ENCODE measurements at regions not wholly inside any gene's neighbourhood (a gene's known extent, or its start where the extent isn't known, plus 50 kb on each side); places are given as distances from the start of the nearest gene placed in this dataset.

- in situ Hi-C loops (cut with MboI; ENCODE audit: low pct_unique_long_range_greater_than_20kb, low sequenced_read_pairs, unreplicated experiment), result no loop called here
- DNase-seq (ENCODE audit: low spot score), result no peak
- TF ChIP-seq CTCF (IDR thresholded peaks at IDR 0.05; ENCODE audit: extremely low read depth, insufficient read depth, missing control alignments), result no peak
These were observed 766.0 kb upstream of the TBX3 start for GRCh38 chr12:115450017-115450416.

GRCh38 chr12:115449526-115449925 lies 765.6 kb upstream of the TBX3 start:
- TF ChIP-seq CTCF (IDR thresholded peaks at IDR 0.05; ENCODE audit: extremely low read depth, insufficient read depth, missing control alignments), result no peak
- in situ Hi-C loops (cut with MboI; ENCODE audit: low pct_unique_long_range_greater_than_20kb, low sequenced_read_pairs, unreplicated experiment), result no loop called here
- DNase-seq (ENCODE audit: low spot score), result no peak

- in situ Hi-C loops (cut with MboI; ENCODE audit: low pct_unique_long_range_greater_than_20kb, low sequenced_read_pairs, unreplicated experiment), result no loop called here
- no peak for TF ChIP-seq CTCF (IDR thresholded peaks at IDR 0.05; ENCODE audit: extremely low read depth, insufficient read depth, missing control alignments)
- DNase-seq (ENCODE audit: low spot score), result no peak
These were observed 760.4 kb upstream of the TBX3 start for GRCh38 chr12:115444346-115444745.

GRCh38 chr12:115443351-115443938 lies 759.5 kb upstream of the TBX3 start:
- no peak for TF ChIP-seq CTCF (IDR thresholded peaks at IDR 0.05; ENCODE audit: extremely low read depth, insufficient read depth, missing control alignments)
- DNase-seq (ENCODE audit: low spot score), result no peak
- in situ Hi-C loops (cut with MboI; ENCODE audit: low pct_unique_long_range_greater_than_20kb, low sequenced_read_pairs, unreplicated experiment), result no loop called here

- no peak for TF ChIP-seq CTCF (IDR thresholded peaks at IDR 0.05; ENCODE audit: extremely low read depth, insufficient read depth, missing control alignments)
- in situ Hi-C loops (cut with MboI; ENCODE audit: low pct_unique_long_range_greater_than_20kb, low sequenced_read_pairs, unreplicated experiment), result no loop called here
- no peak for DNase-seq (ENCODE audit: low spot score)
These were observed 756.5 kb upstream of the TBX3 start for GRCh38 chr12:115440438-115440837.

GRCh38 chr12:115439008-115439601 lies 755.1 kb upstream of the TBX3 start:
- DNase-seq (ENCODE audit: low spot score), result no peak
- TF ChIP-seq CTCF (IDR thresholded peaks at IDR 0.05; ENCODE audit: extremely low read depth, insufficient read depth, missing control alignments), result no peak
- in situ Hi-C loops (cut with MboI; ENCODE audit: low pct_unique_long_range_greater_than_20kb, low sequenced_read_pairs, unreplicated experiment), result no loop called here

All from GM13977 (cell line).